RWPE2 (cell line): ENCODE measurements at regions not wholly inside any gene's neighbourhood (a gene's known extent, or its start where the extent isn't known, plus 50 kb on each side); places are given as distances from the start of the nearest gene placed in this dataset.

Experiments
- ATAC-seq: fragments of 200-7000 bp; cut with Tn5 transposase; 3 replicates; pipeline ENCODE4 v1.9.1; 2021; ENCODE audit warnings: low read depth
- DNase-seq: peaks from one replicate; pipeline ENCODE4 v3.0.0-alpha.2; 2020; ENCODE audit warnings: low spot score
- H3K27ac ChIP-seq: fragments of 450-650 bp; 2 replicates; pipeline ENCODE4 v1.5.1; 2017; ENCODE audit warnings: mild to moderate bottlenecking; ENCODE audit not compliant: poor library complexity, severe bottlenecking
- H3K27me3 ChIP-seq: fragments of 250-450 bp; sonication (Bioruptor Pico); 2 replicates; pipeline ENCODE4 v1.5.1; 2021; ENCODE audit warnings: mild to moderate bottlenecking, moderate library complexity; ENCODE audit not compliant: insufficient read depth, poor library complexity, severe bottlenecking
- H3K36me3 ChIP-seq: fragments of 250-450 bp; sonication (Bioruptor Pico); 2 replicates; pipeline ENCODE4 v1.5.1; 2020; ENCODE audit warnings: low read depth, mild to moderate bottlenecking, moderate library complexity
- H3K4me1 ChIP-seq: fragments of 250-450 bp; sonication (Bioruptor Pico); 2 replicates; pipeline ENCODE4 v1.5.1; 2021; ENCODE audit warnings: mild to moderate bottlenecking, moderate library complexity; ENCODE audit not compliant: insufficient read depth, poor library complexity, severe bottlenecking
- H3K4me3 ChIP-seq: fragments of 250-450 bp; sonication (Bioruptor Pico); 2 replicates; pipeline ENCODE4 v1.5.1; 2021; ENCODE audit warnings: mild to moderate bottlenecking, moderate library complexity; ENCODE audit not compliant: severe bottlenecking
- H3K9me3 ChIP-seq: fragments of 250-450 bp; sonication (Bioruptor Pico); 2 replicates; pipeline ENCODE4 v1.5.1; 2021; ENCODE audit warnings: mild to moderate bottlenecking, moderate library complexity; ENCODE audit not compliant: severe bottlenecking
- CTCF ChIP-seq: fragments of 450-650 bp; IDR thresholded peaks from one replicate; pipeline ENCODE4 v1.5.1; 2017; ENCODE audit warnings: mild to moderate bottlenecking, moderate library complexity; ENCODE audit not compliant: poor library complexity, severe bottlenecking

GRCh38 chr7:12056977-12057376, 154.1 kb upstream of the TMEM106B start:
- no peak for DNase-seq
- no peaks in the 10 kb centered on the region for H3K4me1 ChIP-seq
- no peak overlapping the region for H3K4me3 ChIP-seq
- ATAC-seq, result no peak
- no peaks in the 10 kb centered on the region for H3K36me3 ChIP-seq
- no peak for TF ChIP-seq CTCF
- H3K27ac ChIP-seq, result no peak overlapping the region
- H3K9me3 ChIP-seq, result peaks cover 4% of the 10 kb centered on the region
- no peaks in the 10 kb centered on the region for H3K27me3 ChIP-seq

- no peak overlapping the region for H3K4me3 ChIP-seq
- H3K27ac ChIP-seq, result no peak overlapping the region
- H3K9me3 ChIP-seq, result peaks cover 4% of the 10 kb centered on the region
- H3K27me3 ChIP-seq, result no peaks in the 10 kb centered on the region
- no peaks in the 10 kb centered on the region for H3K4me1 ChIP-seq
- DNase-seq (no peak), ATAC-seq (no peak)
- TF ChIP-seq CTCF, result peak; percentile 24
- H3K36me3 ChIP-seq, result no peaks in the 10 kb centered on the region
Observed at GRCh38 chr7:12062062-12062461, 149.0 kb upstream of the TMEM106B start.

GRCh38 chr7:12064586-12065127, 146.4 kb upstream of the TMEM106B start:
- no peaks in the 10 kb centered on the region for H3K36me3 ChIP-seq
- no peaks in the 10 kb centered on the region for H3K9me3 ChIP-seq
- H3K27ac ChIP-seq, result no peak overlapping the region
- TF ChIP-seq CTCF, result no peak
- DNase-seq (no peak), ATAC-seq (no peak)
- no peaks in the 10 kb centered on the region for H3K27me3 ChIP-seq
- H3K4me3 ChIP-seq, result no peak overlapping the region
- H3K4me1 ChIP-seq, result no peaks in the 10 kb centered on the region

DNA sequence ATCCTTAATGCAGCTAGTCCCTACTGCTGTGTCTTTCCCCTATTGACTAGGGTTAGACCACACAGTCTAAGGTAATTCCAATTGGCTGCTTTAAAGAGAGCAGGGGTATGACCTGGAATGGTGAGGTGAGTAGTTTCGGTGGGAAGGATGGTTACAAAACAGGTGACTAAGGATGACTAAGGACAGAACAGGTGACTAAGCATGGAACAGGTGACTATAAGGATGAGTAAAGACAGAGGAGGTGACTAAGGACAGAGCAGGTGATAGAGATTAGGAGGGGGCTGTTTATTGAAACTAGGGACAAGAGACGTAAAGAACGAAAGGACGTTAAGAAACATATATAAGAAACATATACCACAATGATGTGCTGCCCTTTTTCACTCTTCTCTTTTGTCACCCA, 145.1 kb upstream of the TMEM106B start:
- Histone ChIP-seq H3K27ac (no peak overlapping the region), H3K4me3 (no peak overlapping the region), H3K27me3 (no peaks in the 10 kb centered on the region), H3K4me1 (no peaks in the 10 kb centered on the region), H3K9me3 (no peaks in the 10 kb centered on the region), H3K36me3 (no peaks in the 10 kb centered on the region)
- ATAC-seq (peak; percentile 59), DNase-seq (no peak)
- no peak for TF ChIP-seq CTCF

- H3K9me3 ChIP-seq, result no peaks in the 10 kb centered on the region
- no peak for TF ChIP-seq CTCF
- no peaks in the 10 kb centered on the region for H3K36me3 ChIP-seq
- H3K4me3 ChIP-seq, result no peak overlapping the region
- DNase-seq, result no peak
- no peak overlapping the region for H3K27ac ChIP-seq
- no peaks in the 10 kb centered on the region for H3K27me3 ChIP-seq
- H3K4me1 ChIP-seq, result no peaks in the 10 kb centered on the region
- ATAC-seq, result peak; percentile 65
Observed at GRCh38 chr7:12066521-12066920, 144.6 kb upstream of the TMEM106B start.
